ENCODE measurements at regions not wholly inside any gene's neighbourhood (a gene's known extent, or its start where the extent isn't known, plus 50 kb on each side); places are given as distances from the start of the nearest gene placed in this dataset.

DNA sequence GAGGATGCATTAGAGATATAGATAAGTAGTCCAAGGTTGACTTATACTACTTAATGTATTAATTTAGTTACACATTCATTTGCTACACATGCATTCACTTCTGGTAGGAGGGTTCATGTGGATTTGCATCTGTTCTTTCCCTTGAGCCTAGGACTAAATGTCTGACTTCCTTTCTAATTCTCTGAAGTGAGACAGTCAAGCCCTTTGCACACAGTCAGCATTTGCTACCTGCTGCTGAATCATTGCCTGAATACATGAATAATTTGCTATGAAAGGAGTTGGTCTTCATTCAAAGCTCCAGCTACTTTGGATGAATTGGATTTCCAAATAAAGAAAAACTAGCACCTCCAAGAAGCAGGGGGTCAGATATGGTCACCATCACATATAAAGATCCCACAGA is 154.8 kb upstream of the DAB1 start:
- no peak overlapping the region for H3K4me3 ChIP-seq (ENCODE audit: low read length)
- POLR2A ChIA-PET (ENCODE audit: unreplicated experiment): no interaction called here
- ATAC-seq: no peak

DNA sequence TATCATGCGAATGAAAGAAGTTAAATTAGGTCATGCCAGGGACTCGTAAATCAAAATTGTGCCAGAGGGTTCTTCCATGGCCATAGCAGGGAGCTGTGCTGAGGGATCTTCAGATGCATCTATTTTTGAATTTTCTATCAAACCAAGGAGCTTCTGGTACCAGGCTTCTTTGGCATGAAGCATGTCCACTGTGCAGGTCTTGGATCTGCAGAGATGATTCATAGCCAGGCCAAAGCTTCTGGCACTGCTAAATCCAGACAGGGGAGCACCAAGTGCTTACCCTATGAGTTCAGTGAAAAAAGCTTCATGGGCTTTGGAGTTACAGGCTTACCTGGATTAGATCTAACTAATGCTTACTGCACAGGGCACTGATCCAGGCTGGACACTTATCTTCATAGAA is 154.2 kb upstream of the DAB1 start:
- Histone ChIP-seq H3K4me1 (ENCODE audit: insufficient read depth, low read length) (no peaks in the 10 kb centered on the region), H3K4me2 (ENCODE audit: low read length) (no peak overlapping the region), H3K79me2 (ENCODE audit: low read length) (no peaks in the 10 kb centered on the region), H4K20me1 (ENCODE audit: low read length) (no peaks in the 10 kb centered on the region), H3F3A (ENCODE audit: low read length, unreplicated experiment) (no peaks in the 10 kb centered on the region), H3K9me3 (ENCODE audit: low read length) (no peaks in the 10 kb centered on the region), H3K9me2 (replicated peaks; ENCODE audit: low read length) (no peaks in the 10 kb centered on the region), H3K36me3 (ENCODE audit: low read depth, low read length) (no peaks in the 10 kb centered on the region), H3K27ac (ENCODE audit: low read length) (no peak overlapping the region), H3K9ac (ENCODE audit: low read length) (no peak overlapping the region), H3K27me3 (ENCODE audit: low read length) (no peaks in the 10 kb centered on the region), H2AFZ (ENCODE audit: low read length) (no peak overlapping the region), H3K4me3 (ENCODE audit: low read length) (no peak overlapping the region)
- ChIA-PET POLR2A (ENCODE audit: unreplicated experiment) (no interaction called here), CTCF (no interaction called here)
- BruUV-seq (replicated peaks): no TSS peak
- DNase-seq: no peak
- intact Hi-C loops (cut with micrococcal nuclease): no loop called here
- TF ChIP-seq EZH2 (IDR thresholded peaks at IDR 0.05; ENCODE audit: low read length, unreplicated experiment): no peak
- no peak for TF ChIP-seq EZH2phosphoT487 (IDR thresholded peaks at IDR 0.05; ENCODE audit: borderline replicate concordance, low read length)
- TF ChIP-seq CTCF (conservative IDR thresholded peaks at IDR 0.05; ENCODE audit: low read depth, low read length): no peak
- no peak for ATAC-seq

More for the DNA sequence above, 154.8 kb upstream of the DAB1 start:
- BruUV-seq (replicated peaks): no TSS peak
- H2AFZ ChIP-seq (ENCODE audit: low read length): no peak overlapping the region
- no peaks in the 10 kb centered on the region for H4K20me1 ChIP-seq (ENCODE audit: low read length)
- no peak overlapping the region for H3K4me2 ChIP-seq (ENCODE audit: low read length)
- no peak for DNase-seq
- no peak overlapping the region for H3K9ac ChIP-seq (ENCODE audit: low read length)
- H3K9me2 ChIP-seq (replicated peaks; ENCODE audit: low read length): no peaks in the 10 kb centered on the region
- H3K9me3 ChIP-seq (ENCODE audit: low read length): no peaks in the 10 kb centered on the region
- H3K27me3 ChIP-seq (ENCODE audit: low read length): no peaks in the 10 kb centered on the region
- no peaks in the 10 kb centered on the region for H3K79me2 ChIP-seq (ENCODE audit: low read length)
- H3K36me3 ChIP-seq (ENCODE audit: low read depth, low read length): no peaks in the 10 kb centered on the region
- TF ChIP-seq EZH2phosphoT487 (IDR thresholded peaks at IDR 0.05; ENCODE audit: borderline replicate concordance, low read length) (no peak), CTCF (conservative IDR thresholded peaks at IDR 0.05; ENCODE audit: low read depth, low read length) (no peak), EZH2 (IDR thresholded peaks at IDR 0.05; ENCODE audit: low read length, unreplicated experiment) (no peak)
- no peaks in the 10 kb centered on the region for H3K4me1 ChIP-seq (ENCODE audit: insufficient read depth, low read length)
- H3F3A ChIP-seq (ENCODE audit: low read length, unreplicated experiment): no peaks in the 10 kb centered on the region
- CTCF ChIA-PET: no interaction called here
- no peak overlapping the region for H3K27ac ChIP-seq (ENCODE audit: low read length)
- intact Hi-C loops (cut with micrococcal nuclease): no loop called here

GRCh38 chr1:57576756-57577155 is 152.9 kb upstream of the DAB1 start:
- intact Hi-C loops (cut with micrococcal nuclease): no loop called here
- Histone ChIP-seq H3K9me3 (ENCODE audit: low read length) (no peaks in the 10 kb centered on the region), H3K79me2 (ENCODE audit: low read length) (no peaks in the 10 kb centered on the region), H3K27ac (ENCODE audit: low read length) (no peak overlapping the region), H3K9me2 (replicated peaks; ENCODE audit: low read length) (no peaks in the 10 kb centered on the region), H3K27me3 (ENCODE audit: low read length) (no peaks in the 10 kb centered on the region), H3K4me3 (ENCODE audit: low read length) (no peak overlapping the region), H3K36me3 (ENCODE audit: low read depth, low read length) (no peaks in the 10 kb centered on the region), H3K9ac (ENCODE audit: low read length) (no peak overlapping the region), H4K20me1 (ENCODE audit: low read length) (no peaks in the 10 kb centered on the region), H3F3A (ENCODE audit: low read length, unreplicated experiment) (no peaks in the 10 kb centered on the region), H2AFZ (ENCODE audit: low read length) (no peak overlapping the region), H3K4me2 (ENCODE audit: low read length) (no peak overlapping the region), H3K4me1 (ENCODE audit: insufficient read depth, low read length) (no peaks in the 10 kb centered on the region)
- no peak for DNase-seq
- ChIA-PET POLR2A (ENCODE audit: unreplicated experiment) (no interaction called here), CTCF (no interaction called here)
- TF ChIP-seq CTCF (conservative IDR thresholded peaks at IDR 0.05; ENCODE audit: low read depth, low read length) (no peak), EZH2 (IDR thresholded peaks at IDR 0.05; ENCODE audit: low read length, unreplicated experiment) (no peak), EZH2phosphoT487 (IDR thresholded peaks at IDR 0.05; ENCODE audit: borderline replicate concordance, low read length) (no peak)
- ATAC-seq: no peak
- BruUV-seq (replicated peaks): no TSS peak

Measured in PC-3 (cell line).